ENCODE measurements at regions not wholly inside any gene's neighbourhood (a gene's known extent, or its start where the extent isn't known, plus 50 kb on each side); places are given as distances from the start of the nearest gene placed in this dataset.
A peak's percentile ranks its signal among the peaks of the same experiment; 100 is the strongest.
"Not testable (repeated sequence)": the region's sequence is repeated elsewhere in the genome, so short reads cannot be mapped to it uniquely, and the experiment has no call there.

- intact Hi-C loops (cut with DNase I), result no loop called here
- DNase-seq (peak in 1 of 5 donors; percentile 1), FAIRE-seq (no peak)
- no peaks in the 10 kb centered on the region for H3K9me3 ChIP-seq (ENCODE audit: control insufficient read depth in 2 of 3, insufficient read depth in 1 of 3, low read length in 3 of 3)
- H3K4me1 ChIP-seq (ENCODE audit: control insufficient read depth in 2 of 3, insufficient read depth in 2 of 3, low read depth in 1 of 3, low read length in 3 of 3), result no peaks in the 10 kb centered on the region
- no peaks in the 10 kb centered on the region for H3K36me3 ChIP-seq (ENCODE audit: control insufficient read depth in 2 of 3, insufficient read depth in 3 of 3, low read length in 3 of 3)
- no peak overlapping the region for H3K4me3 ChIP-seq (ENCODE audit: low read length in 3 of 3)
- H3K9ac ChIP-seq (ENCODE audit: low read length in 3 of 3), result no peak overlapping the region
- no peaks in the 10 kb centered on the region for H3K27me3 ChIP-seq (ENCODE audit: control insufficient read depth, insufficient read depth, low read length)
- no peak for TF ChIP-seq CTCF (IDR thresholded peaks at IDR 0.05; ENCODE audit: borderline replicate concordance, extremely low read depth, insufficient read depth)
- no peak overlapping the region for H3K27ac ChIP-seq (ENCODE audit: low read depth in 2 of 2, low read length in 2 of 2)
Observed at GRCh38 chrY:16446152-16446551, 1433.9 kb downstream of the CDY2B start.

GRCh38 chrY:16409206-16409923, 1470.7 kb downstream of the CDY2B start:
- H3K36me3 ChIP-seq (ENCODE audit: control insufficient read depth in 2 of 3, insufficient read depth in 3 of 3, low read length in 3 of 3); DNase-seq; intact Hi-C loops (cut with DNase I); H3K4me1 ChIP-seq (ENCODE audit: control insufficient read depth in 2 of 3, insufficient read depth in 2 of 3, low read depth in 1 of 3, low read length in 3 of 3); H3K9ac ChIP-seq (ENCODE audit: low read length in 3 of 3); H3K4me3 ChIP-seq (ENCODE audit: low read length in 3 of 3); H3K27ac ChIP-seq (ENCODE audit: low read depth in 2 of 2, low read length in 2 of 2); FAIRE-seq; H3K27me3 ChIP-seq (ENCODE audit: control insufficient read depth, insufficient read depth, low read length); H3K9me3 ChIP-seq (ENCODE audit: control insufficient read depth in 2 of 3, insufficient read depth in 1 of 3, low read length in 3 of 3): not testable (repeated sequence)

GRCh38 chrY:16379458-16379857, 1500.6 kb downstream of the CDY2B start:
- H3K27me3 ChIP-seq (ENCODE audit: control insufficient read depth, insufficient read depth, low read length); FAIRE-seq; H3K27ac ChIP-seq (ENCODE audit: low read depth in 2 of 2, low read length in 2 of 2); H3K4me1 ChIP-seq (ENCODE audit: control insufficient read depth in 2 of 3, insufficient read depth in 2 of 3, low read depth in 1 of 3, low read length in 3 of 3); intact Hi-C loops (cut with DNase I); H3K9ac ChIP-seq (ENCODE audit: low read length in 3 of 3); H3K9me3 ChIP-seq (ENCODE audit: control insufficient read depth in 2 of 3, insufficient read depth in 1 of 3, low read length in 3 of 3); H3K4me3 ChIP-seq (ENCODE audit: low read length in 3 of 3); DNase-seq; H3K36me3 ChIP-seq (ENCODE audit: control insufficient read depth in 2 of 3, insufficient read depth in 3 of 3, low read length in 3 of 3): not testable (repeated sequence)

DNA sequence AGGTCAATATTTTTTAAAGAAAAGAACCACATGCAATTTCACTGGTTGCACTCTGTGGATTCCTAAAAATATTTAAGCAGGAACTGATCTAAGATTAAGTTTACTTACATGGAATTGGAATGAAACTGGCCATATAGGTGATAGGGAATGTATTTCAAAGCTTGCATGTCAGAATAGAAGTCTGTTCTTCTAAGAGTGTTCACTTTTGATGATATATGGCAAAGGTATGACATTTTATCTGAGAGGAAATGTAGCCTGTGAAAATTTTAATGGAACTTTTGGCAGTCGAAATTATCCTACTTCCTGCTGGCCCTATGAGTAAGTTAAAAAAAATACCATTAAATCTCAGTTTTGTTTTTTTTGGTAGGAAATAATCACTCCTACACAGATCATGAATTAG, 1538.4 kb downstream of the CDY2B start:
- H3K27me3 ChIP-seq (ENCODE audit: control insufficient read depth, insufficient read depth, low read length); H3K27ac ChIP-seq (ENCODE audit: low read depth in 2 of 2, low read length in 2 of 2); intact Hi-C loops (cut with DNase I); FAIRE-seq; H3K9ac ChIP-seq (ENCODE audit: low read length in 3 of 3); DNase-seq; H3K36me3 ChIP-seq (ENCODE audit: control insufficient read depth in 2 of 3, insufficient read depth in 3 of 3, low read length in 3 of 3); H3K4me3 ChIP-seq (ENCODE audit: low read length in 3 of 3); H3K9me3 ChIP-seq (ENCODE audit: control insufficient read depth in 2 of 3, insufficient read depth in 1 of 3, low read length in 3 of 3); H3K4me1 ChIP-seq (ENCODE audit: control insufficient read depth in 2 of 3, insufficient read depth in 2 of 3, low read depth in 1 of 3, low read length in 3 of 3): not testable (repeated sequence)

GRCh38 chrY:16330032-16330758, 1549.8 kb downstream of the CDY2B start:
- H3K27ac ChIP-seq (ENCODE audit: low read depth in 2 of 2, low read length in 2 of 2); FAIRE-seq; intact Hi-C loops (cut with DNase I); H3K36me3 ChIP-seq (ENCODE audit: control insufficient read depth in 2 of 3, insufficient read depth in 3 of 3, low read length in 3 of 3); H3K9me3 ChIP-seq (ENCODE audit: control insufficient read depth in 2 of 3, insufficient read depth in 1 of 3, low read length in 3 of 3); H3K27me3 ChIP-seq (ENCODE audit: control insufficient read depth, insufficient read depth, low read length); H3K4me3 ChIP-seq (ENCODE audit: low read length in 3 of 3); H3K9ac ChIP-seq (ENCODE audit: low read length in 3 of 3); DNase-seq; H3K4me1 ChIP-seq (ENCODE audit: control insufficient read depth in 2 of 3, insufficient read depth in 2 of 3, low read depth in 1 of 3, low read length in 3 of 3): not testable (repeated sequence)

- DNase-seq; intact Hi-C loops (cut with DNase I); H3K36me3 ChIP-seq (ENCODE audit: control insufficient read depth in 2 of 3, insufficient read depth in 3 of 3, low read length in 3 of 3); FAIRE-seq; H3K9ac ChIP-seq (ENCODE audit: low read length in 3 of 3); H3K9me3 ChIP-seq (ENCODE audit: control insufficient read depth in 2 of 3, insufficient read depth in 1 of 3, low read length in 3 of 3); H3K27ac ChIP-seq (ENCODE audit: low read depth in 2 of 2, low read length in 2 of 2); H3K4me3 ChIP-seq (ENCODE audit: low read length in 3 of 3); H3K27me3 ChIP-seq (ENCODE audit: control insufficient read depth, insufficient read depth, low read length); H3K4me1 ChIP-seq (ENCODE audit: control insufficient read depth in 2 of 3, insufficient read depth in 2 of 3, low read depth in 1 of 3, low read length in 3 of 3): not testable (repeated sequence)
Observed at GRCh38 chrY:16329135-16329820, 1550.7 kb downstream of the CDY2B start.
